GM12801 (cell line): ENCODE measurements at regions not wholly inside any gene's neighbourhood (a gene's known extent, or its start where the extent isn't known, plus 50 kb on each side); places are given as distances from the start of the nearest gene placed in this dataset.

ENCODE experiments used
- TF ChIP-seq, protein P1 (sequence below): IDR thresholded peaks from one replicate; pipeline ENCODE4 v1.5.1; 2011; ENCODE audit warnings: control low read depth; ENCODE audit not compliant: insufficient read length; ENCODE audit errors: extremely low read depth

DNA sequence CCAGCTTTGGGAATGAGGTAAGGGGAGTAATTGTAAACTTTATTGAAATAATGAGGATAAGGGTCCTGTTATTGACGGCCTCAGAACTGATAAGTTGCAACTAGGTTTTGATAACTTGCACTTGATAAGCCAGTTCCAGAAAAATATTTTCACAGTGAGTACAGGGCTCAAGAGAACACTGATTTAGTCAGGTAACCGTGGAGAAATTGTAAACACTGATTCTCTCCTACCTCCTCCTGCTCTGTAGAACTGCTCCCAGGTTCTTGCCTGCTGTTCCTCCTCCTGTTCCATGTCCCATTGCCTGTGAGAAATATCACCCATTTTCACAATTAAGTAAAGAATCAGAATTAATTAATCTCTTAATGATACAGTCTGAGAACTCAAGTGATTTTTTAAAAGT is 55.0 kb upstream of the CXXC4 start:
- TF ChIP-seq, protein P1, sequence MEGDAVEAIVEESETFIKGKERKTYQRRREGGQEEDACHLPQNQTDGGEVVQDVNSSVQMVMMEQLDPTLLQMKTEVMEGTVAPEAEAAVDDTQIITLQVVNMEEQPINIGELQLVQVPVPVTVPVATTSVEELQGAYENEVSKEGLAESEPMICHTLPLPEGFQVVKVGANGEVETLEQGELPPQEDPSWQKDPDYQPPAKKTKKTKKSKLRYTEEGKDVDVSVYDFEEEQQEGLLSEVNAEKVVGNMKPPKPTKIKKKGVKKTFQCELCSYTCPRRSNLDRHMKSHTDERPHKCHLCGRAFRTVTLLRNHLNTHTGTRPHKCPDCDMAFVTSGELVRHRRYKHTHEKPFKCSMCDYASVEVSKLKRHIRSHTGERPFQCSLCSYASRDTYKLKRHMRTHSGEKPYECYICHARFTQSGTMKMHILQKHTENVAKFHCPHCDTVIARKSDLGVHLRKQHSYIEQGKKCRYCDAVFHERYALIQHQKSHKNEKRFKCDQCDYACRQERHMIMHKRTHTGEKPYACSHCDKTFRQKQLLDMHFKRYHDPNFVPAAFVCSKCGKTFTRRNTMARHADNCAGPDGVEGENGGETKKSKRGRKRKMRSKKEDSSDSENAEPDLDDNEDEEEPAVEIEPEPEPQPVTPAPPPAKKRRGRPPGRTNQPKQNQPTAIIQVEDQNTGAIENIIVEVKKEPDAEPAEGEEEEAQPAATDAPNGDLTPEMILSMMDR: no peak

DNA sequence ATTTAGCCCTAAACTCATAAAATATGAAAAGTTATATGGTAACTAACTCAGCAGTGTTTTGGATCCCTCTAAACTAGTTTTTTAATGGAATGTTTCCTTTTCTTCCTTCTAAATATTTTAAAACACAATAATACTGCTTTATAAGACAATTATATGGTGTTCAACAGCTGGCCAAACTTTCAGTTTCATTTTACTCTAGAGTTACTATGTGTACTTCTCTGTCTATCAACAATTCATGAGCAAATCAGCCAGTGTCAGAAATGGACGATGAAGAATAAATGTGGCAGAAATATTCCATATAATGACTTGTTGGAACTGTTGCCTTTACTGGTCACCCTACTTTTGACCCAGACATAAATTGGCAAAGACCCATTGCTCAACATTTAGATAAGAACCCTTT is 64.8 kb upstream of the CXXC4 start:
- TF ChIP-seq, protein P1: no peak

DNA sequence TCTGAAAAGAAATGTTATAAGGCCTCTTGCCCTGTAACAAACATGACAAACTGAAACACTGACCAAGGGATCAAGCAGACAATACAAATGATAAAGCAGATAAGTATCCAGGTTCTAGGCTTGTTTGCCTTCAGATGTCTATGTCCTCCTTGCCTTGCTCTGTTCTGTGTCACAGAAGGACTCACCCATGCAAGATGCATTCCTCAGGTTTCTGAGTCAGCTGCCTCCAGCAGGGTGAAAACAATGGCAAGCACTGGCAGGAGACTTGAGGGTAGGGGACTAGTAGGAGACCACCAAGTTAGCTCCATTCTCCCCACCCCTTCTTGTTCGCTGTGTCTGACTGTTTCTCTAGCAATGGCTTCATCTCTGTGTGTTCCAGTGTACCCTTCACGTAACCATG is 76.6 kb upstream of the CXXC4 start:
- TF ChIP-seq, protein P1: no peak

DNA sequence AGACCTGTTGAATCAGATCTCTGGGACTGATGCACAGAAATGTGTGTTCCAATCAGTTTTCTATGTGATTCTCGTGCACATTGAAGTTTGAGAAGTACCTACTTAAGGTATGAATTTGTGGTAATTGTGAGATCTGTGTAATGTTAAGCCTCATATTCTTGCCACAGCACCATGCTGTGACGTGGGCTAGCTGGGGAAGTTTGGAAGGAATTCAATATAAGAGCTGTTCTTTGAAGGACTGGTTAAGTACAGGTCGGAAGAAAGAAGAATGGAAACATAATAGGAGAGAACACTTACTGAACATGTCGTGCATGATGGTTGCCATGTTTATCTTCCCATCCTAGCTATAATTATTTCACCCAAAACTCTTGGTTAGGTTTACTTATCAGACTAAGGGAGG is 79.7 kb upstream of the CXXC4 start:
- TF ChIP-seq, protein P1: no peak

DNA sequence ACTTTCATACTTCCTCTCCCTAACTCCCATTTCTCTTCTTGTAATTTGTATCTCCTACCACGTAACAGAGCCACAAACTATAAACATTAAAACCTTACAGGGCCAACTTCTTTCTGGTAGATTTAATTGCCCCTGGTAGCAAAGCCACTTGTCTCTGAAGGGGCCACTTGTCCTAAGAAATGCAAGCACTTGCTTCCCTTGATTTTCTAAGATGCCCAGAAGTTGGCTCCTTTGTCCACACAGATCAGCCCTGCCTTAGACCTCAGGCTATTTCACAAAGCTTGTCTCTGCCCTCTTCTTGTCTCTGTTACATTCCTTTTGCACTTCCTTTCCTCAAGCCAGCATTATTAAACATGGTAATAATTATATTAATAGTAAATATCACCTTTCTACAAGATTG is 80.6 kb upstream of the CXXC4 start:
- TF ChIP-seq, protein P1: no peak

DNA sequence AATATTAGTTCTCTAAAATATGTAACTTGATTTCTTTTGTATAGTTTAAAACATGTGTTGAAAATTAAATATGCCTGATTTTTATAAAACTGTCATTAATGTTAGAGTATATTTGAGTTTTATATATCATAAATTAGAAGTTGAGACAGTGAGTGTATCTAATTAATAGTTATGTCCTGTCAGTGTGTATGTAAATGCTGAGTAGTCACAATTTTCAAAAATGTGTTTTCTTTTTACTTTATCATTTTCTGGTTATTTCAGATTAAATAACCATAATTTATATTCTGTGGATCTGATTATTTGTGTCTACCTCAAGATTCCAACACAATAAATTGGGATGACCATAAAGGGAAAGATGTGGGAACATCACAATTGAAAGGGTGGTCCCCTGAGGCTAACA is 82.7 kb upstream of the CXXC4 start:
- TF ChIP-seq, protein P1: no peak

DNA sequence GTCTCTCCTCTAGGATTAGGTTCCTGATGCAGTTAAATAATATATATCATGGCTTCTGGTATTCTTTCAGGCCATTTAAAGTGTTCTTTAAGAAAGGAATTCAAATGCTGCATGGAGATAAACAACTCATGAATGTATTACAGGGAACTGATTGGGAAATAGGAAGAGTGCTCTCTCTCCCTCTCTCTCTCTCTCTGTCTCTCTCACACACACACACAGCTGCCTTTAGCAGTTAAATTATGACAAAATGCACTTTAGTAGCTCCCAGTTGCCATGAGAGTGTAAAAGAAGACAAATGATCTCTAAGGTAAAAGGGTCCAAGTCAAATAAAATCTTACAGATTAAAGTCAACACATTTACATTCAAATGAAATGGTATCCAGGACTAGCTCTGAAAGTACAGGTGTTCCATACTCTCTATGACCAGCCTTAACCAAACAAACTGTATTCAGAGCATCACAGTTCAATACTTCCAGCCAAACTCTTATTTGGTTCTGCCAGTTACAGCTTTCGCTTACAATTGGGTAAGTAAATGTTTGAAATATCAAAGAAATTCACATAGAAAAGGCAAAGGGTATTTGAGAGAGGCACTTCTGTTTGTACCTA is 94.7 kb upstream of the CXXC4 start:
- TF ChIP-seq, protein P1: no peak

DNA sequence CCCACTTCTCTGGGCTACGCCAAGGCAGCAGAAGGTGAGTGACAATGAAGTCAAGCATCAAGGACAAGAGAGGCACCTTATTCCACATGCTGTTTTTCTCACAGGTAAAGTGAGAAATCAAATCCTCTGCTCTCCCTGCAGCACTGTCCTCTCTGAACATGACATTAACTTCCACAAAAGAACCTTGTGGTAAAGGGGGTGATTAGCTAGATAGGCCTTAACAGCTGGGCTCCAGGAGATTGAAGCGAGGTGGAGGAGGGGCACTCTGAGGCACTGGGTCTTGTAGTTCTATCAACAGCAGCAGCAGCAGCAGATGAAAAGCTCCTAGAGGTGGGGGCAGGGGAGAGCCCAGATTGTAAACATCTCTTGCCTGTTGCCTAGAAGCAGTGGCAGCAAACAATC is 96.8 kb upstream of the CXXC4 start:
- TF ChIP-seq, protein P1: no peak
